HG03442 (cell line): ENCODE measurements at regions not wholly inside any gene's neighbourhood (a gene's known extent, or its start where the extent isn't known, plus 50 kb on each side); places are given as distances from the start of the nearest gene placed in this dataset.

ENCODE experiments used
- ATAC-seq: cut with Tn5 transposase; IDR thresholded peaks from one replicate; pipeline ENCODE4 v1.9.1; 2021; ENCODE audit warnings: mild to moderate bottlenecking, moderate library complexity; ENCODE audit not compliant: unreplicated experiment

- no peak for ATAC-seq
These were observed 237.7 kb upstream of the KLF4 start for GRCh38 chr9:107727086-107727780.

GRCh38 chr9:107723015-107723414 is 233.4 kb upstream of the KLF4 start:
- no peak for ATAC-seq

GRCh38 chr9:107721705-107722245 is 232.2 kb upstream of the KLF4 start:
- ATAC-seq, result no peak

GRCh38 chr9:107720501-107720900 is 230.9 kb upstream of the KLF4 start:
- ATAC-seq, result no peak

- ATAC-seq, result no peak
These were observed 228.2 kb upstream of the KLF4 start for GRCh38 chr9:107717529-107718314.

GRCh38 chr9:107715740-107716139 is 226.2 kb upstream of the KLF4 start:
- ATAC-seq, result no peak

- ATAC-seq, result no peak
These were observed 223.9 kb upstream of the KLF4 start for GRCh38 chr9:107713470-107713869.

- ATAC-seq, result no peak
These were observed 222.8 kb upstream of the KLF4 start for GRCh38 chr9:107712390-107712789.

- ATAC-seq, result no peak
These were observed 222.0 kb upstream of the KLF4 start for GRCh38 chr9:107711542-107711941.

- ATAC-seq, result no peak
These were observed 221.4 kb upstream of the KLF4 start for GRCh38 chr9:107710953-107711352.

GRCh38 chr9:107710546-107710945 is 221.0 kb upstream of the KLF4 start:
- no peak for ATAC-seq

GRCh38 chr9:107708791-107709190 is 219.2 kb upstream of the KLF4 start:
- no peak for ATAC-seq

GRCh38 chr9:107707915-107708441 is 218.4 kb upstream of the KLF4 start:
- no peak for ATAC-seq

GRCh38 chr9:107707428-107707837 is 217.9 kb upstream of the KLF4 start:
- ATAC-seq, result no peak

- ATAC-seq, result no peak
These were observed 217.3 kb upstream of the KLF4 start for GRCh38 chr9:107706701-107707427.

- ATAC-seq, result no peak
These were observed 216.0 kb upstream of the KLF4 start for GRCh38 chr9:107705521-107705920.

GRCh38 chr9:107704774-107705173 is 215.2 kb upstream of the KLF4 start:
- no peak for ATAC-seq

- ATAC-seq, result no peak
These were observed 214.1 kb upstream of the KLF4 start for GRCh38 chr9:107703651-107704050.

GRCh38 chr9:107700847-107701246 is 211.3 kb upstream of the KLF4 start:
- ATAC-seq, result no peak

GRCh38 chr9:107699231-107699630 is 209.7 kb upstream of the KLF4 start:
- no peak for ATAC-seq

GRCh38 chr9:107698779-107699178 is 209.2 kb upstream of the KLF4 start:
- ATAC-seq, result no peak
